WI38 (cell line): ENCODE measurements at regions not wholly inside any gene's neighbourhood (a gene's known extent, or its start where the extent isn't known, plus 50 kb on each side); places are given as distances from the start of the nearest gene placed in this dataset.

Experiments
- H3K4me3 ChIP-seq: 2 replicates; pipeline ENCODE4 v1.5.1; 2011; ENCODE audit warnings: low read depth, mild to moderate bottlenecking, control low read depth, low read length
- TF ChIP-seq, protein P1 (sequence below): IDR thresholded peaks from 2 replicates; pipeline ENCODE4 v1.5.1; 2012; ENCODE audit warnings: low read depth, mild to moderate bottlenecking, control low read depth, low read length

- TF ChIP-seq, protein P1, sequence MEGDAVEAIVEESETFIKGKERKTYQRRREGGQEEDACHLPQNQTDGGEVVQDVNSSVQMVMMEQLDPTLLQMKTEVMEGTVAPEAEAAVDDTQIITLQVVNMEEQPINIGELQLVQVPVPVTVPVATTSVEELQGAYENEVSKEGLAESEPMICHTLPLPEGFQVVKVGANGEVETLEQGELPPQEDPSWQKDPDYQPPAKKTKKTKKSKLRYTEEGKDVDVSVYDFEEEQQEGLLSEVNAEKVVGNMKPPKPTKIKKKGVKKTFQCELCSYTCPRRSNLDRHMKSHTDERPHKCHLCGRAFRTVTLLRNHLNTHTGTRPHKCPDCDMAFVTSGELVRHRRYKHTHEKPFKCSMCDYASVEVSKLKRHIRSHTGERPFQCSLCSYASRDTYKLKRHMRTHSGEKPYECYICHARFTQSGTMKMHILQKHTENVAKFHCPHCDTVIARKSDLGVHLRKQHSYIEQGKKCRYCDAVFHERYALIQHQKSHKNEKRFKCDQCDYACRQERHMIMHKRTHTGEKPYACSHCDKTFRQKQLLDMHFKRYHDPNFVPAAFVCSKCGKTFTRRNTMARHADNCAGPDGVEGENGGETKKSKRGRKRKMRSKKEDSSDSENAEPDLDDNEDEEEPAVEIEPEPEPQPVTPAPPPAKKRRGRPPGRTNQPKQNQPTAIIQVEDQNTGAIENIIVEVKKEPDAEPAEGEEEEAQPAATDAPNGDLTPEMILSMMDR, result no peak
- no peak overlapping the region for H3K4me3 ChIP-seq
Measured at GRCh38 chr18:10152475-10152874, 238.7 kb downstream of the VAPA start.

DNA sequence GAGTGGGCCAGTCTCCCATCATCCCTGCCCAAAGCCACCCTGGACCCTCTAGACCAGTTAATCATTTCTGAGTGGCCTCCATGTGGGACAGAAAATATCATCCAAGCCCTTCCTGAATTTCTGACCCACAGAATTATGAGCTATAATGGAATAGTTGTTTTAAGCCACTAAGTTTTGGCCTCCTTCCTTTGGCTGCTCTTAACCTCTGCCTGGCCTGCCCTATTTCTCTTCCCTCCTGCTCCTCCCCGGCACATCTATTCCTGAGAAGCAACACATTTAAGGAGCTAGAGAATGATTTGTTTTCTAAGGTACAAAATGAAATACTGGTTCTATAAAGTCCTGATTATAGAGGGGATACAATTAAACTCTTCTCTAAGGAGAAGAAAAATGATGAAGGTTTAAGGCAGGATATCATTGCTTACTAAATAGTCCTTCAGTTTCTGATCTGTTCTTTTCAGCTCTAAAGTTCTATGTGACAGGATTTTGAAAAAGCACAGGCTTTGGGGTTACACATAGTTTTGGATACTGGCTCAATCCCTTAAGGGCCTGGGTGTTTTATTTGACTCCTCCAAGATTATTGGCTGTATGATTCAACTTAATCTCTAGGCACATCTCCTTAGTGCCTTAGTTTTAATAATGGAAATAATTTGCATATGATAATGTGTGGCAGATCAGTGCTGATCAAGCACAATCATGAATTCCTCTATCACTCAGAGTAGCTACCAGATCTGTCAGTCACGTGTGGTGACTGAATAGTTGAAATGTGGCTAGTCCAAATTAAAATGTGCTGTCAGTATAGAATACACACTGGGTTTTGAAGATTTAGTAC, 240.3 kb downstream of the VAPA start:
- no peak overlapping the region for H3K4me3 ChIP-seq
- TF ChIP-seq, protein P1, result no peak

DNA sequence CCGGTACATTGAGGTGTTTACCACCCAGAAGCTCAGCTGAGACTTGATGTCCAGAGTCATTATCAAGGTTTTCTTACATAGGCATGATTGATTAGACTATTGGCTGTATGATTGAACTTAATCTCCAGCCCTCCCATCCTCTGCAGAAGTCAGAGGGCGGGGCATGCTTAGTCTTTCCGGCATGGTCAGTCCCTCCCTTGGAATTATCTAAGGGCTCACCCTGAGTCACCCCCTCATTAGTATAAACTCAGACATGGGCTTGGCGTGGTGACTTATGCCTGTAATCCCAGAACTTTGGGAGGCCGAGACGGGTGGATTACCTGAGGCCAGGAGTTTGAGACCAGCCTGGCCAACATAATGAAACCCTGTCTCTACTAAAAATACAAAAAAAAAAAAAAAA, 243.9 kb downstream of the VAPA start:
- TF ChIP-seq, protein P1, result no peak
- H3K4me3 ChIP-seq, result no peak overlapping the region

DNA sequence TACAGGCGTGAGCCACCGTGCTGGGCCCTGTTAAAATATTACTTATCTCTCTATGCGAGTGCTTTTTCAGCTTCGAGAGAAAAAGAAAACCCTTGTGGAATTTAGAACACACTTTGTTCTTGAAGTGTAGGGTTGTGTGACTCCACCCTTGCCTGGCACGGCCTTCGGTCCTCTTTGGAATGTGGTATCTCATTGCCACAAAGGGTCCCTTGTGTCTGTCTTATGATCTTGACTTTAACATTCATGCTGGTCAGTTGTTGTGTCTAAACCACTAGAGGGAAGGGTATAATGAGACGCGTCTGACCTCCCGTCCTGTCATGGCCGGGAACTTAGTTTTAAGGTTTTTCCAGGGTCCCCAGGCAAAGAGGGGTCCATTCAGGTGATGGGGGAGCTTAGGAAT, 246.4 kb downstream of the VAPA start:
- TF ChIP-seq, protein P1, result no peak
- H3K4me3 ChIP-seq, result no peak overlapping the region

DNA sequence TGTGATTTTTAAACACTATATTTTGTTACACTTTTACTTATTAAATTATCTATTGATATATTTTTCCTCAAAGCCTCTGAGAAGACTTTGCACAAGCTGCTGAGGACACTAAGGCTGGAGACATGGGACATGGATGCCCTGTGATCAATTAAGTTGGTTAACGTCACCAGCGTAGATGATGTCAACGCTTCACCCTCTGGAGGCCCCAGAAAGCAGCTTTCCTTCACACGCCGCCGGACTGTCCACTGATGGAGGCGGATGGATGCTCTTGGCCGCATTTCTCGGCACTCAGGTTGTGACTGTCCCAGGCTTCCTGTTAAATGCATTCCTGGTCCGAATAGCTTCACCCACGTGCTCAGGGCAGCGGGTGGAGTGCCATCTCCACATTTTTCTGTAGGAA, 247.5 kb downstream of the VAPA start:
- no peak overlapping the region for H3K4me3 ChIP-seq
- TF ChIP-seq, protein P1, result no peak

DNA sequence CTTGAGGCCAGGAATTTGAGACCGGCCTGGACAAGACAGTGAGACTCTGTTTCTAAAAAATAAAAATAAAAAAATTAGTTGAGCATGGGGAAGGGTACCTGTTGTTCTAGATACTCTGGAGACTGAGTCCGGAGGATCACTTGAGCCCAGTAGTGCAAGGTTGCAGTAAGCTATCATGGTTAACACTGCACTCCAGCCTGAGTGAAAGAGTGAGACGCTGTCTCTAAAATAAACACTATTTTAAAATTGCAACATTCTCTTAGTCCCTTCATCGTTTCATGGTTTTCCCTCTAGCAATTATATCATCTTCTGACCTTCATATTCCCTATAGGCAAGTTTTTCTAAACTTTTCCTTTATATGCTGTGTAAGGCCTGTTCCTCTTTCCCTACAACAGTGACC, 248.5 kb downstream of the VAPA start:
- TF ChIP-seq, protein P1, result no peak
- H3K4me3 ChIP-seq, result no peak overlapping the region

DNA sequence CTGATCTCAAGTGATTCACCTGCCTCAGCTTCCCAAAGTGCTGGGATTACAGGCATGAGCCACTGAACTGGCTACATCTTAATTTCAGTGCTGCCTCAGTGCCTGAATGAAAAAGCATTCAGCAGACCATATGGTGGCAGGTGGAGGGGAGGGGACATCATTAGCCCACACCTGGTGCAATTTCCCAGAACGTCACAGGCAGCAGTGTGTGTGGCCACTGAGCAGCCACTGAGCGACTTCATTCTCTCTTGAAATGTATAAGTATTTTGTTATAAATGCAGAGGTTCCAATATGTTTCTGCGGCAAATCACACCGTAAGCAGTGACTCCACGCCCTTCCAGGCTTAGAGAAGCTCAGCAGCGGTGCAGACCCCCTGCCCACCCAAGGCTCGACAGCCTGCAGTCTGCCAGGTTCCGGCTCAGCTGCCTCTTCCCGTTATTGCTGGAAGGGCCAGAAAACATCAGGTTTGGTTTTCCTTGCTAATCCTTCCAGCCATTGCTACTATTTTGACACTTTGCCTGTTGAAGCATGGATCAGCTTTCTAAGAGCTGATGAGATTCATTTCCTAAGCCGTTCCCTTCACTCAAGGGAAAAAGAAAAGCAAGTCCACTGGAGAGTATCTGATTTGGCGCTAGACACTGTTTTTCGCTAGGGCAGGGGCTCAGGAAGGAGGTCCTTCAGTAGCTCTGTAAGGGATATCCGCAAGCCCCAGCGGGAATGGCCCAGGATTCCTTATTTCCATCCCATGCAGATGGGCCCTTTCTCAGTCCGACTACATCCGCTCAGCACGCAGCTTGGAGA, 250.7 kb downstream of the VAPA start:
- TF ChIP-seq, protein P1, result no peak
- H3K4me3 ChIP-seq, result no peak overlapping the region
